Type B pancreatic cell (in vitro differentiated cells): ENCODE measurements at regions not wholly inside any gene's neighbourhood (a gene's known extent, or its start where the extent isn't known, plus 50 kb on each side); places are given as distances from the start of the nearest gene placed in this dataset.

Experiments
- DNase-seq: peaks from one replicate; pipeline ENCODE4 v3.0.0; 2021; ENCODE audit warnings: mixed read lengths; ENCODE audit not compliant: unreplicated experiment; ENCODE audit errors: extremely low spot score
- H3K27ac Mint-ChIP-seq: 2 replicates; pipeline ENCODE4 v1.8.0; 2021; ENCODE audit warnings: mild to moderate bottlenecking, mixed read lengths
- H3K27me3 Mint-ChIP-seq: 2 replicates; pipeline ENCODE4 v1.8.0; 2021; ENCODE audit warnings: mixed read lengths
- H3K36me3 Mint-ChIP-seq: 2 replicates; pipeline ENCODE4 v1.8.0; 2021; ENCODE audit warnings: mixed read lengths
- H3K4me1 Mint-ChIP-seq: one replicate; pipeline ENCODE4 v1.8.0; 2021; ENCODE audit warnings: mixed read lengths; ENCODE audit not compliant: unreplicated experiment
- H3K4me3 Mint-ChIP-seq: 2 replicates; pipeline ENCODE4 v1.8.0; 2021; ENCODE audit warnings: mild to moderate bottlenecking, mixed read lengths
- H3K9me3 Mint-ChIP-seq: 2 replicates; pipeline ENCODE4 v1.8.0; 2021; ENCODE audit warnings: mixed read lengths
- CTCF ChIP-seq: fragments of 200-600 bp; sonication (generic); conservative IDR thresholded peaks from 2 replicates; pipeline ENCODE4 v1.5.0; 2021; ENCODE audit warnings: antibody characterized with exemption, mild to moderate bottlenecking

DNA sequence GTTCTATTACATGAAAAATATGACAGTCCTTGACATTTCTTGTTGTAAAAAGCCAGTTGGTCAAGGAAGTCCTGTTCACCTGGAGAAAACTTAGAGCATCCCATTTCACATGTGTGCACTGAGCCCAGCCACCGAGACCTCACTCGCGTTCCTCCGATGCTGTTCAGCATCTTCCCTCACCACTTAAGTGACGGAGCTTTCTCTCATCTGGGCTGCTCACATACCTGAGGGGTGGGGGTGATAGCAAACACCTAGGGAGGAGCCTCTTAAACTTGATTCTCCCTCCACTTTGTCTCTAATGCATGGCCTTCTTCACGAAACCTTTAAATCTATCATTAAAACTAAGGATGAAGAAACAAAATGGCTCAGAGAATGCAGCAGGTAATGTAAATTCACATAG lies 950.2 kb downstream of the GATA3 start:
- Mint-ChIP-seq H3K36me3 (no peaks in the 10 kb centered on the region), H3K27ac (no peak overlapping the region), H3K27me3 (no peaks in the 10 kb centered on the region), H3K4me3 (no peak overlapping the region), H3K4me1 (no peaks in the 10 kb centered on the region), H3K9me3 (peaks cover 6% of the 10 kb centered on the region)
- TF ChIP-seq CTCF: no peak
- DNase-seq: no peak

DNA sequence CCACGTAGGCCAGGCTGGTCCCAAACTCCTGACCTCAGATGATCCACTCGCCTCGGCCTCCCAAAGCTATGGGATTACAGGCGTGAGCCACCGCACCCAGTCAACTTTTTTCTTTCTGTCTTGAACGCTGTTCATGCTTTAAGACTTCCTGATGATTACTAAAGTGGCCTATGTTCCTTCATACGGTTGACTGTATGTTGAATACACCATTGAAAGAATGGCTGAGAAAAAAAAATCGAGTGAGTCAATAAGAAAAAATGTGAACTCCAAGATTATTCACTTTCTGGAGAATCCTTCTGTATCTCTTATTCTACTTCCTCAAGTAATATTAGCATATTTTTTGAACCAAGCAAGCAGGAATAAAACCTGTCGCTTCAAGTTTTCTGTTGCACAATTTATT lies 955.0 kb downstream of the GATA3 start:
- Mint-ChIP-seq H3K27me3 (no peaks in the 10 kb centered on the region), H3K4me3 (no peak overlapping the region), H3K27ac (peak overlapping the region; percentile 81)

GRCh38 chr10:9010093-9010492 lies 955.6 kb downstream of the GATA3 start:
- Mint-ChIP-seq H3K4me1 (peaks cover 4% of the 10 kb centered on the region), H3K27me3 (no peaks in the 10 kb centered on the region), H3K27ac (peak overlapping the region; percentile 81), H3K9me3 (peaks cover 6% of the 10 kb centered on the region), H3K36me3 (no peaks in the 10 kb centered on the region), H3K4me3 (no peak overlapping the region)
- TF ChIP-seq CTCF: no peak
- no peak for DNase-seq

More for the DNA sequence above, 955.0 kb downstream of the GATA3 start:
- DNase-seq: no peak
- TF ChIP-seq CTCF: no peak
- Mint-ChIP-seq H3K36me3 (no peaks in the 10 kb centered on the region), H3K9me3 (peaks cover 6% of the 10 kb centered on the region), H3K4me1 (no peaks in the 10 kb centered on the region)

GRCh38 chr10:9010931-9011670 lies 956.6 kb downstream of the GATA3 start:
- Mint-ChIP-seq H3K4me3 (no peak overlapping the region), H3K27ac (no peak overlapping the region), H3K36me3 (no peaks in the 10 kb centered on the region), H3K9me3 (peaks cover 6% of the 10 kb centered on the region), H3K4me1 (peaks cover 4% of the 10 kb centered on the region), H3K27me3 (no peaks in the 10 kb centered on the region)
- no peak for TF ChIP-seq CTCF
- DNase-seq: no peak

DNA sequence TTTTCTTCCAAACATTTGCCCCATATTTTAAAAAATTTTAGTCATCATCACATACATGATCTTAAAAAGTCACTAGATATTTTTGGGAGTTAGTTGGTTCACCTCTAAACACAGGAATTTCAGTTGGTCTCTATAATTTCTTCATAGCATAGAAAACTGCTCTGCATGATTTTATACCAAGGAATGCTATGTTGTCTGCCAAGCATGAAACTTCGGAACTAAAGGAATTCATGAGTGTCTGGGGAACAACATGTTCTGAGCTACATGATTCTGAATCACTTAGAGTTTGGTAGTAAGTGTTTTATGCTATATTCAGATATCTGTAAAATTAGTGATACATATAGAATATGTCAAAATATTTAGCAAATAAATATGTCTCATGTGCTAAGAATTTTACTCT lies 957.8 kb downstream of the GATA3 start:
- TF ChIP-seq CTCF: no peak
- Mint-ChIP-seq H3K27me3 (peaks cover 4% of the 10 kb centered on the region), H3K9me3 (peaks cover 6% of the 10 kb centered on the region), H3K36me3 (no peaks in the 10 kb centered on the region), H3K4me1 (peaks cover 4% of the 10 kb centered on the region), H3K27ac (no peak overlapping the region), H3K4me3 (no peak overlapping the region)
- DNase-seq: no peak

DNA sequence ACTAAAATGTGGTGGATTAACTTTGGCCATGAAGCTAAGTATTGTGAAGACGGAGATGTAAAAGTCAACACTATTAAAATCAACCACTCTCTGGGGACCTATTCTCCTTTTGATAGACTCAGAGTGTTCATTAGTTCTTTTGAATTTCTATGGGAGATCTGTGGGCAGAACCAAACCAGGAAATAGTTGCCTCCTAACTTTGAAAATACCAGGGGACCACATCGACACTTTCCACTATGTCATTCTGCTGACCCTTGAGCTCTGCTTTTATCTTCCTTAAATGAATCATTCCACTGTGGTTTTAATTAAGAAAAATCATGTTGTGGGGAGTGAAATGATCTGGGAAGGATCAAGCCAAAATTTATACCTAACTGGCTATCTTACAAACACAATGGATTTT lies 960.5 kb downstream of the GATA3 start:
- TF ChIP-seq CTCF: no peak
- H3K4me3 Mint-ChIP-seq: no peak overlapping the region
- H3K27ac Mint-ChIP-seq: no peak overlapping the region
- H3K36me3 Mint-ChIP-seq: no peaks in the 10 kb centered on the region
- no peak for DNase-seq
- no peaks in the 10 kb centered on the region for H3K9me3 Mint-ChIP-seq
- peaks cover 4% of the 10 kb centered on the region for H3K4me1 Mint-ChIP-seq
- peaks cover 4% of the 10 kb centered on the region for H3K27me3 Mint-ChIP-seq
